Tibial artery (tissue), 4 donors: ENCODE measurements at regions not wholly inside any gene's neighbourhood (a gene's known extent, or its start where the extent isn't known, plus 50 kb on each side); places are given as distances from the start of the nearest gene placed in this dataset.

ENCODE experiments used
- DNase-seq, 2 donors: peaks; one replicate each; pipeline ENCODE4 v3.0.0-alpha.2; 2019
- H3K27ac ChIP-seq, 2 donors: fragments of 200-600 bp; sonication (generic) in 1 of 2; 1 replicate in 1 of 2; 2 replicates in 1 of 2; pipeline ENCODE4 v1.5.1; 2018 to 2019; ENCODE audit warnings: mild to moderate bottlenecking in 1 of 2
- H3K27me3 ChIP-seq, 2 donors: fragments of 200-600 bp; sonication (generic) in 1 of 2; one replicate each; pipeline versions ENCODE4 v1.5.1 to v1.6.0; 2016 to 2019
- H3K36me3 ChIP-seq, 3 donors: fragments of 200-600 bp; sonication (generic) in 2 of 3; one replicate each; pipeline ENCODE4 v1.5.1; 2016 to 2019; ENCODE audit warnings: mild to moderate bottlenecking in 2 of 3
- H3K4me1 ChIP-seq, 4 donors: fragments of 200-600 bp; sonication (generic) in 2 of 4; 1 replicate in 3 of 4; 2 replicates in 1 of 4; pipeline ENCODE4 v1.5.1; 2016 to 2019
- H3K4me3 ChIP-seq, 2 donors: fragments of 200-600 bp; sonication (generic) in 1 of 2; 1 replicate in 1 of 2; 2 replicates in 1 of 2; pipeline ENCODE4 v1.5.1; 2018 to 2019; ENCODE audit warnings: mild to moderate bottlenecking in 2 of 2
- H3K9me3 ChIP-seq, 3 donors: fragments of 200-600 bp; sonication (generic) in 1 of 3; one replicate each; pipeline ENCODE4 v1.5.1; 2016 to 2019
- intact Hi-C: fragments of 100-400 bp; cut with DNase I; formaldehyde crosslinking; loops from one replicate; pipeline ENCODE4 v1.15.0; 2023; ENCODE audit warnings: low total_unique reads
- TF ChIP-seq, protein P1 (sequence below), 2 experiments: fragments of 200-600 bp in 1 of 2; fragments of 450-650 bp in 1 of 2; IDR thresholded peaks; one replicate each; pipeline ENCODE4 v1.5.1; 2017 to 2019; ENCODE audit warnings: antibody characterized with exemption in 2 of 2, mild to moderate bottlenecking in 1 of 2, moderate library complexity in 1 of 2

DNA sequence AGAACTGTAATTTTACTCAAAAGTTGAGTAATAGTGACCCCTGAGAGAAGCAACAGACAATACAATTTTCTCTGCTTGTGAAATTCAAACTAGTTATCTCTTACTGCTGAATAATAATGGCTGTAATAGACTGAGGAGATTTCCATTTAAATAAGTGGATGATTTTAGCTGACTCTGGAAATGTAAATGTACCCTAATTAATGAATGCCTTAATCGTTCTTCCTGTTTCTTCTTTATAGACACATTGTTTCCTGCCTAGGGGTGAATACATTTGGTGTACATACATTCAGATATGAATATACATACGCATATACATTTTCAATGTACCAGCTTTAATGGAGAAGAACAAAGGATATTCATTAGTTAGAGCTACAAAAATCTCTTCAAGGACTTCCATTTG, 611.9 kb downstream of the TFAP2B start:
- Histone ChIP-seq H3K27ac (no peak overlapping the region), H3K4me1 (no peaks in the 10 kb centered on the region), H3K36me3 (no peaks in the 10 kb centered on the region), H3K27me3 (no peaks in the 10 kb centered on the region), H3K9me3 (no peaks in the 10 kb centered on the region), H3K4me3 (no peak overlapping the region)
- intact Hi-C loops: no loop called here
- TF ChIP-seq, protein P1, sequence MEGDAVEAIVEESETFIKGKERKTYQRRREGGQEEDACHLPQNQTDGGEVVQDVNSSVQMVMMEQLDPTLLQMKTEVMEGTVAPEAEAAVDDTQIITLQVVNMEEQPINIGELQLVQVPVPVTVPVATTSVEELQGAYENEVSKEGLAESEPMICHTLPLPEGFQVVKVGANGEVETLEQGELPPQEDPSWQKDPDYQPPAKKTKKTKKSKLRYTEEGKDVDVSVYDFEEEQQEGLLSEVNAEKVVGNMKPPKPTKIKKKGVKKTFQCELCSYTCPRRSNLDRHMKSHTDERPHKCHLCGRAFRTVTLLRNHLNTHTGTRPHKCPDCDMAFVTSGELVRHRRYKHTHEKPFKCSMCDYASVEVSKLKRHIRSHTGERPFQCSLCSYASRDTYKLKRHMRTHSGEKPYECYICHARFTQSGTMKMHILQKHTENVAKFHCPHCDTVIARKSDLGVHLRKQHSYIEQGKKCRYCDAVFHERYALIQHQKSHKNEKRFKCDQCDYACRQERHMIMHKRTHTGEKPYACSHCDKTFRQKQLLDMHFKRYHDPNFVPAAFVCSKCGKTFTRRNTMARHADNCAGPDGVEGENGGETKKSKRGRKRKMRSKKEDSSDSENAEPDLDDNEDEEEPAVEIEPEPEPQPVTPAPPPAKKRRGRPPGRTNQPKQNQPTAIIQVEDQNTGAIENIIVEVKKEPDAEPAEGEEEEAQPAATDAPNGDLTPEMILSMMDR (IDR thresholded peaks at IDR 0.05): no peak
- no peak for DNase-seq

DNA sequence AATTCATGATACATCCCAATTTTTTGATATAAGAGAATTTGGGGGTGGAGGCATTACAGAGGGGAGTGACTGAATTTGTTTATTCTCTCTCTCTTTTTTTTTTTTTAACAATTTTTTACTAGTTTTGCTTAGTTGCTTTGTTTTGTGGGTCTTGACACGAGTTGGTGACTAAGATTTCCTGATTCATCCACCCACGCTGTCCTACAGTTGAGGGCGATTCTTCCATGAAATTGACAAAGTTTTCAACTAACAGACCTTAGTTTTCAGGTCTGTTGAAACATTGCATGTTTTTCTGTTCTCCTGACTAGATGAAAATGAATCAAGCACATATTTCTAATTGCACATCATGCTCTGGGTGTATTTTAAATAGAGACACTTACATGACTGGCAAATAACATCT, 613.8 kb downstream of the TFAP2B start:
- intact Hi-C loops: no loop called here
- no peaks in the 10 kb centered on the region for H3K4me1 ChIP-seq
- no peak for DNase-seq

DNA sequence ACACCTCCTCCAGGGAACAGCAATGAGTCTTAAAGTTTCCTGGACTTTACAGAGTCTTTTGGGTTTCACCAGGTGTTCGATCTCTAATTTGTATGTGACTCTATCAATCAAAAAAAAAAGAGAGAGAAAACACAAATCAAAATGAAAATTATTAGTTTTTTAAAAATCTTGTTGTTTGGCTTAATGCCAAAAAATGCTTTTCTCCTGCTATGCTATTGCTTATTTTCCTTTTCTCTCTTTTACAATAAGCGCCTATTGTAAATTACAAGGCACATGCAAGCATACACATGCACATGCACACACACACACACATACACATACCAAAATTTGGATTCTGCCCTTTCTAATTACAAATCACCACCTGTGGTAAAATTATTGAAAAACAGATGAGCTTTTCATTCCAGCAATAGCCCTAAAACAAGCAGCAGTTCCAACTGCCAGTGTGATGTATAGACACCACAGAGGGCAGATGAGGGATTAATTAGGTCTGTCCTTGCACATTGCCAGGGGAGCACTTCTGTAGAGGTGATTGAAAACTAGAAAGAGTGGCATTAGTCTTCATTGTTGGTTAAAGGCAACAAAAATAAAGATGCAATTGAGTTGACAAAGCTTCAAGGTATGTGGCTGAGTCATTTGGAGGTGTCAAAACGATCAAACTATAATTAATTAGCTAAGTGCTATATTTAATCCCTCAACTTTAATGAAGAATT, 631.7 kb downstream of the TFAP2B start:
- Histone ChIP-seq H3K36me3 (no peaks in the 10 kb centered on the region), H3K9me3 (no peaks in the 10 kb centered on the region), H3K4me1 (no peaks in the 10 kb centered on the region), H3K27ac (no peak overlapping the region), H3K4me3 (no peak overlapping the region), H3K27me3 (no peaks in the 10 kb centered on the region)
- intact Hi-C loops: no loop called here
- no peak for DNase-seq
- TF ChIP-seq, protein P1 (IDR thresholded peaks at IDR 0.05): no peak

More for the DNA sequence above, 613.8 kb downstream of the TFAP2B start:
- Histone ChIP-seq H3K4me3 (no peak overlapping the region), H3K36me3 (no peaks in the 10 kb centered on the region), H3K27me3 (no peaks in the 10 kb centered on the region), H3K27ac (no peak overlapping the region), H3K9me3 (no peaks in the 10 kb centered on the region)
- TF ChIP-seq, protein P1 (IDR thresholded peaks at IDR 0.05): no peak

DNA sequence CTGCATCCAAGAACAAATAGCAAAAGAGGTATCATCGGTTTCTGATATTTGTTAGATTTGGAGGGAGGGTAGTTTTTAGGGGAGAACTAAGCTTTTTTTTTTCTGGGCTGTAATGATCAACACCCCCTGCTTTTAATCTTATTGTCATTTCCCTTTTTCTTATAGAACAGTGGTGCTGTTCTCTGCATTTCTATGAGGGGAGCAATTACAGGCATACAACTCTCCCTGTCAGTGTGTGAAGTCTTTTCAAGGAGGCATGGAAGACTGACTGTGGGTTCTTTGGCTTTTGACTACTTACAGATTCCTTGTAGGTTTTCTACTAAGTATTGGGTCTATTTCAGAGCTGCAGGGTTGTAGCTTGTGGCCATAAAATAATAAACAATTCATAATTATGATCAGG, 632.3 kb downstream of the TFAP2B start:
- H3K27me3 ChIP-seq: no peaks in the 10 kb centered on the region
- H3K36me3 ChIP-seq: no peaks in the 10 kb centered on the region
- no peaks in the 10 kb centered on the region for H3K9me3 ChIP-seq
- DNase-seq: no peak
- no peak overlapping the region for H3K4me3 ChIP-seq
- no peaks in the 10 kb centered on the region for H3K4me1 ChIP-seq
- intact Hi-C loops: no loop called here
- TF ChIP-seq, protein P1 (IDR thresholded peaks at IDR 0.05): no peak
- no peak overlapping the region for H3K27ac ChIP-seq

DNA sequence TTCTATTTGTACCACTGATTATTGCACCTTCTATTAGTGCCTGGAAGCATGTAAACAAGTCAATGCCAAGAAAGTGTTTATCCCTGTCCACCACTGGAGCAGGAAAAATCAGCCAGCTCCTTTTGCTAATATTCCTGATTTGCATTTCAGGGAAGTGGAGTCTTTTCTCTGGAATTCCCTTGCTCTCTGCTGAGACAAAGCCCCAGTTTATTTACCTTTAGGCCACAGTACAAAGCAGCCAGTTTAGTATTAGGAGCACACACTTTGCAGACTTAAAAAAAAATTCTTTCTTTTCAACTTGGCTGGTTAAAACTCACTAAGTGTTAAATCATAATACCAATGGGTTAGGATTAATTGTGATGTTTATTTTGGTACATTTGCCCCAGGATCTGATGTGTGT, 631.1 kb downstream of the PKHD1 start:
- DNase-seq: no peak
- intact Hi-C loops: no loop called here
- Histone ChIP-seq H3K4me3 (no peak overlapping the region), H3K27me3 (no peaks in the 10 kb centered on the region), H3K27ac (no peak overlapping the region), H3K36me3 (no peaks in the 10 kb centered on the region), H3K4me1 (no peaks in the 10 kb centered on the region), H3K9me3 (no peaks in the 10 kb centered on the region)
- TF ChIP-seq, protein P1 (IDR thresholded peaks at IDR 0.05): no peak

DNA sequence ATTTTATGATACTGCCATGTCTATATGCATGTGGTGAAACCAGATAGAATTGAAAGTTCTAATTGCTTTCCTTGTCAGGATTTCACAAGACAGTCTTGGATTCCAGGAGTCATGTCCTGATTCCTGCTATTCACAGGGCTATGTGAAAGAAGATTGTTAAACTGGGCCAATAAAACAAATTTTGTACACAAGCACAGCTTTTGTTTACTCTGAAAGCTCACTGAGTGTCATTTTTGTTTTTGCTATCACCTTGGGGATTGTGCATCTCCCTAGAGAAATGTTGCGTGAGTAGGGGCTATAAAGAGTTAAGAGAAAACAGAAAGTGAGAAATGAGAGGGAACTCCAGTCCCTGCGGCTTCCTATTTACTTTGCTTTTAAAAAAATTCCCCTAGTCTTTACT, 627.5 kb downstream of the PKHD1 start:
- no peak for DNase-seq
- intact Hi-C loops: no loop called here
- Histone ChIP-seq H3K27ac (no peak overlapping the region), H3K36me3 (no peaks in the 10 kb centered on the region), H3K27me3 (no peaks in the 10 kb centered on the region), H3K9me3 (no peaks in the 10 kb centered on the region), H3K4me3 (no peak overlapping the region), H3K4me1 (no peaks in the 10 kb centered on the region)
- TF ChIP-seq, protein P1 (IDR thresholded peaks at IDR 0.05): no peak
